GM12878 (cell line): ENCODE measurements at regions not wholly inside any gene's neighbourhood (a gene's known extent, or its start where the extent isn't known, plus 50 kb on each side); places are given as distances from the start of the nearest gene placed in this dataset.

Source experiments
- BCL11A ChIP-seq: IDR thresholded peaks from 2 replicates; pipeline ENCODE4 v1.6.1; 2011; ENCODE audit warnings: low read depth, low read length
- IKZF2 ChIP-seq, 2 experiments: fragments of 450-650 bp; IDR thresholded peaks; 2 replicates each; pipeline ENCODE4 v1.6.1; 2017; ENCODE audit warnings: mild to moderate bottlenecking in 2 of 2, moderate library complexity in 2 of 2
- SUPT20H ChIP-seq: IDR thresholded peaks from 2 replicates; pipeline ENCODE4 v1.6.1; 2011; ENCODE audit warnings: low read depth, mild to moderate bottlenecking, low read length, moderate library complexity, borderline replicate concordance; ENCODE audit not compliant: control insufficient read depth
- ZBED1 ChIP-seq: IDR thresholded peaks from 2 replicates; pipeline ENCODE4 v1.6.1; 2016; ENCODE audit warnings: borderline replicate concordance
- ZNF207 ChIP-seq: fragments of 450-650 bp; IDR thresholded peaks from 2 replicates; pipeline ENCODE4 v1.6.1; 2014; ENCODE audit warnings: antibody characterized with exemption, mild to moderate bottlenecking, borderline replicate concordance
- TF ChIP-seq, protein P1 (sequence below): fragments of 450-650 bp; IDR thresholded peaks from 2 replicates; pipeline ENCODE4 v1.6.1; 2017; ENCODE audit warnings: borderline replicate concordance
- TF ChIP-seq, protein P2 (sequence below): fragments of 150-350 bp; IDR thresholded peaks from 2 replicates; pipeline ENCODE4 v1.6.1; 2014; ENCODE audit warnings: mild to moderate bottlenecking, low read depth, low read length
- TF ChIP-seq, protein P3 (sequence below): IDR thresholded peaks from 2 replicates; pipeline ENCODE4 v1.6.1; 2012; ENCODE audit warnings: improper control_type of control experiment, low read depth, low read length; ENCODE audit not compliant: insufficient replicate concordance

DNA sequence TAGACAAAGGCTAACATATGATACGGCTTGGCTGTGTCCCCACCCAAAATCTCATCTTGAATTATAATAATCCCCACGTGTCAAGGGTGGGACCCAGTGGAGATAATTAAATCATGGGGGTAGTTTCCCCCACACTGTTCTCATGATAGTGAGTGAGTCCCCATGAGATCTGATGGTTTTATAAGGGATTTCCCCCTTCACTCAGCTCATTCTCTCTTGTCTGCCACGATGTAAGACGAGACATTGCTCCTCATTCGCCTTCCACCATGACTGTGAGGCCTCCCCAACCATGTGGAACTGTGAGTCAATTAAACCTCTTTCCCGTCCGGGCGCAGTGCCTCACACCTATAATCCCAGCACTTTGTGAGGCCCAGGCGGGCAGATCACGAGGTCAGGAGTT lies 143.5 kb downstream of the RXFP2 start (continued):
- TF ChIP-seq, protein P1, sequence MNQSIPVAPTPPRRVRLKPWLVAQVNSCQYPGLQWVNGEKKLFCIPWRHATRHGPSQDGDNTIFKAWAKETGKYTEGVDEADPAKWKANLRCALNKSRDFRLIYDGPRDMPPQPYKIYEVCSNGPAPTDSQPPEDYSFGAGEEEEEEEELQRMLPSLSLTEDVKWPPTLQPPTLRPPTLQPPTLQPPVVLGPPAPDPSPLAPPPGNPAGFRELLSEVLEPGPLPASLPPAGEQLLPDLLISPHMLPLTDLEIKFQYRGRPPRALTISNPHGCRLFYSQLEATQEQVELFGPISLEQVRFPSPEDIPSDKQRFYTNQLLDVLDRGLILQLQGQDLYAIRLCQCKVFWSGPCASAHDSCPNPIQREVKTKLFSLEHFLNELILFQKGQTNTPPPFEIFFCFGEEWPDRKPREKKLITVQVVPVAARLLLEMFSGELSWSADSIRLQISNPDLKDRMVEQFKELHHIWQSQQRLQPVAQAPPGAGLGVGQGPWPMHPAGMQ: no peak
- TF ChIP-seq BCL11A: no peak
- no peak for TF ChIP-seq ZNF207
- no peak for TF ChIP-seq SUPT20H
- TF ChIP-seq, protein P2, sequence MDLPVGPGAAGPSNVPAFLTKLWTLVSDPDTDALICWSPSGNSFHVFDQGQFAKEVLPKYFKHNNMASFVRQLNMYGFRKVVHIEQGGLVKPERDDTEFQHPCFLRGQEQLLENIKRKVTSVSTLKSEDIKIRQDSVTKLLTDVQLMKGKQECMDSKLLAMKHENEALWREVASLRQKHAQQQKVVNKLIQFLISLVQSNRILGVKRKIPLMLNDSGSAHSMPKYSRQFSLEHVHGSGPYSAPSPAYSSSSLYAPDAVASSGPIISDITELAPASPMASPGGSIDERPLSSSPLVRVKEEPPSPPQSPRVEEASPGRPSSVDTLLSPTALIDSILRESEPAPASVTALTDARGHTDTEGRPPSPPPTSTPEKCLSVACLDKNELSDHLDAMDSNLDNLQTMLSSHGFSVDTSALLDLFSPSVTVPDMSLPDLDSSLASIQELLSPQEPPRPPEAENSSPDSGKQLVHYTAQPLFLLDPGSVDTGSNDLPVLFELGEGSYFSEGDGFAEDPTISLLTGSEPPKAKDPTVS: no peak
- TF ChIP-seq IKZF2 (IDR thresholded peaks at IDR 0.05): peak; percentile 11 to 19; a peak in 1 of 4 replicates
- no peak for TF ChIP-seq ZBED1
- TF ChIP-seq, protein P3, sequence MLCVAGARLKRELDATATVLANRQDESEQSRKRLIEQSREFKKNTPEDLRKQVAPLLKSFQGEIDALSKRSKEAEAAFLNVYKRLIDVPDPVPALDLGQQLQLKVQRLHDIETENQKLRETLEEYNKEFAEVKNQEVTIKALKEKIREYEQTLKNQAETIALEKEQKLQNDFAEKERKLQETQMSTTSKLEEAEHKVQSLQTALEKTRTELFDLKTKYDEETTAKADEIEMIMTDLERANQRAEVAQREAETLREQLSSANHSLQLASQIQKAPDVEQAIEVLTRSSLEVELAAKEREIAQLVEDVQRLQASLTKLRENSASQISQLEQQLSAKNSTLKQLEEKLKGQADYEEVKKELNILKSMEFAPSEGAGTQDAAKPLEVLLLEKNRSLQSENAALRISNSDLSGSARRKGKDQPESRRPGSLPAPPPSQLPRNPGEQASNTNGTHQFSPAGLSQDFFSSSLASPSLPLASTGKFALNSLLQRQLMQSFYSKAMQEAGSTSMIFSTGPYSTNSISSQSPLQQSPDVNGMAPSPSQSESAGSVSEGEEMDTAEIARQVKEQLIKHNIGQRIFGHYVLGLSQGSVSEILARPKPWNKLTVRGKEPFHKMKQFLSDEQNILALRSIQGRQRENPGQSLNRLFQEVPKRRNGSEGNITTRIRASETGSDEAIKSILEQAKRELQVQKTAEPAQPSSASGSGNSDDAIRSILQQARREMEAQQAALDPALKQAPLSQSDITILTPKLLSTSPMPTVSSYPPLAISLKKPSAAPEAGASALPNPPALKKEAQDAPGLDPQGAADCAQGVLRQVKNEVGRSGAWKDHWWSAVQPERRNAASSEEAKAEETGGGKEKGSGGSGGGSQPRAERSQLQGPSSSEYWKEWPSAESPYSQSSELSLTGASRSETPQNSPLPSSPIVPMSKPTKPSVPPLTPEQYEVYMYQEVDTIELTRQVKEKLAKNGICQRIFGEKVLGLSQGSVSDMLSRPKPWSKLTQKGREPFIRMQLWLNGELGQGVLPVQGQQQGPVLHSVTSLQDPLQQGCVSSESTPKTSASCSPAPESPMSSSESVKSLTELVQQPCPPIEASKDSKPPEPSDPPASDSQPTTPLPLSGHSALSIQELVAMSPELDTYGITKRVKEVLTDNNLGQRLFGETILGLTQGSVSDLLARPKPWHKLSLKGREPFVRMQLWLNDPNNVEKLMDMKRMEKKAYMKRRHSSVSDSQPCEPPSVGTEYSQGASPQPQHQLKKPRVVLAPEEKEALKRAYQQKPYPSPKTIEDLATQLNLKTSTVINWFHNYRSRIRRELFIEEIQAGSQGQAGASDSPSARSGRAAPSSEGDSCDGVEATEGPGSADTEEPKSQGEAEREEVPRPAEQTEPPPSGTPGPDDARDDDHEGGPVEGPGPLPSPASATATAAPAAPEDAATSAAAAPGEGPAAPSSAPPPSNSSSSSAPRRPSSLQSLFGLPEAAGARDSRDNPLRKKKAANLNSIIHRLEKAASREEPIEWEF: no peak
